Neural progenitor cell (in vitro differentiated cells): ENCODE measurements at regions not wholly inside any gene's neighbourhood (a gene's known extent, or its start where the extent isn't known, plus 50 kb on each side); places are given as distances from the start of the nearest gene placed in this dataset.

Experiments
- DNase-seq: peaks from one replicate; pipeline ENCODE4 v3.0.0-alpha.2; 2016; ENCODE audit warnings: low spot score
- H2AFZ ChIP-seq: fragments of 200-600 bp; sonication (generic); replicated peaks from 2 replicates; pipeline ENCODE4 v1.6.1; 2016; ENCODE audit warnings: antibody characterized with exemption
- H3F3A ChIP-seq: fragments of 200-600 bp; sonication (generic); 2 replicates; pipeline ENCODE4 v1.6.1; 2016; ENCODE audit warnings: antibody characterized with exemption, low read depth
- H3K27ac ChIP-seq: fragments of 200-600 bp; sonication (generic); 2 replicates; pipeline ENCODE4 v1.5.1; 2016; ENCODE audit warnings: mild to moderate bottlenecking
- H3K27me3 ChIP-seq: fragments of 200-600 bp; sonication (generic); 2 replicates; pipeline ENCODE4 v1.6.1; 2016; ENCODE audit warnings: mild to moderate bottlenecking, moderate library complexity
- H3K36me3 ChIP-seq: fragments of 200-600 bp; sonication (generic); 2 replicates; pipeline ENCODE4 v1.5.1; 2016
- H3K4me1 ChIP-seq: fragments of 200-600 bp; sonication (generic); 2 replicates; pipeline ENCODE4 v1.6.1; 2016; ENCODE audit warnings: mixed run types
- H3K4me2 ChIP-seq: fragments of 200-600 bp; sonication (generic); 2 replicates; pipeline ENCODE4 v1.6.1; 2016
- H3K4me3 ChIP-seq: fragments of 200-600 bp; sonication (generic); 2 replicates; pipeline ENCODE4 v1.5.1; 2016
- H3K79me2 ChIP-seq: fragments of 200-600 bp; sonication (generic); 2 replicates; pipeline ENCODE4 v1.6.1; 2016; ENCODE audit warnings: low read depth
- H3K9ac ChIP-seq: fragments of 200-600 bp; sonication (generic); 2 replicates; pipeline ENCODE4 v1.6.1; 2016
- H3K9me3 ChIP-seq: fragments of 200-600 bp; sonication (generic); 2 replicates; pipeline ENCODE4 v1.5.1; 2016; ENCODE audit warnings: low read depth
- H4K20me1 ChIP-seq: fragments of 200-600 bp; sonication (generic); 2 replicates; pipeline ENCODE4 v1.6.1; 2016; ENCODE audit warnings: low read depth
- H3K27ac Mint-ChIP-seq: 3 replicates; pipeline ENCODE4 v1.8.0; 2021; ENCODE audit warnings: mixed read lengths
- H3K27me3 Mint-ChIP-seq: 2 replicates; pipeline ENCODE4 v1.8.0; 2022; ENCODE audit warnings: low read depth, mild to moderate bottlenecking, inconsistent platforms, moderate library complexity, mixed read lengths; ENCODE audit not compliant: insufficient read depth
- H3K36me3 Mint-ChIP-seq: 3 replicates; pipeline ENCODE4 v1.8.0; 2021; ENCODE audit warnings: mixed read lengths
- H3K4me1 Mint-ChIP-seq: 3 replicates; pipeline ENCODE4 v1.8.0; 2021; ENCODE audit warnings: mixed read lengths
- H3K4me3 Mint-ChIP-seq: 3 replicates; pipeline ENCODE4 v1.8.0; 2021; ENCODE audit warnings: mild to moderate bottlenecking, moderate library complexity, mixed read lengths
- H3K9me3 Mint-ChIP-seq: 3 replicates; pipeline ENCODE4 v1.8.0; 2020; ENCODE audit warnings: mixed read lengths
- EZH2 ChIP-seq: fragments of 200-600 bp; sonication (generic); IDR thresholded peaks from 2 replicates; pipeline ENCODE4 v1.6.1; 2017; ENCODE audit warnings: antibody characterized with exemption, mild to moderate bottlenecking, moderate library complexity
- EZH2phosphoT487 ChIP-seq: fragments of 200-600 bp; sonication (generic); IDR thresholded peaks from 2 replicates; pipeline ENCODE4 v1.6.1; 2017; ENCODE audit warnings: antibody characterized with exemption
- TF ChIP-seq, protein P1 (sequence below): fragments of 200-600 bp; sonication (generic); IDR thresholded peaks from 2 replicates; pipeline ENCODE4 v1.5.1; 2017; ENCODE audit warnings: antibody characterized with exemption, mild to moderate bottlenecking

DNA sequence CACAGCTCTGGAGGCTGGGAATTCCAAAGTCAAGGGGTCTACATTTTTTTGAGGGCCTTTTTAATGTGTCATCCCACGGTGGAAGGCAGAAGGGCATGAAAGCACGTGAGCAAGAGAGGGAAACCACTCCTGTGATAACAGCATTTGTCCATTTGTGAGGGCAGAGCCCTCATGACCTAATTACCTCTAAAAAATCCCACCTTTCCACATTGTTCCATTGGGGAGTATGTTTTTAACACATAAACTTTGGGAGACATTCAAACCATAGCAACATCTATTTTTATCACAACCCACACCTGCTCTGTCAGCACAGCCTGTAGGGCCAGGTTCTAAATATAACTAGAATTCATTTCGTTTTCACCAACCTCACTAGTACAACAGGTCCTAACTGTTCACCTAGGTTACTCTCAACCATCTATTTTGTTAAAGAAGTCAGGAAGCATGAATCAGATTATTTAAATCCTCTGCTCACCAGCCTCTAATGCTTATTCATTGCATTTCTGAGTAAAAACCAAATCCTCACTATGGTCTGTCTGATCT lies 92.2 kb upstream of the DPP10 start:
- no peak overlapping the region for H3K4me3 ChIP-seq
- H3K27me3 ChIP-seq = no peaks in the 10 kb centered on the region
- H3K9ac ChIP-seq = no peak overlapping the region
- H3F3A ChIP-seq = no peaks in the 10 kb centered on the region
- Mint-ChIP-seq H3K27me3 (peaks cover 4% of the 10 kb centered on the region), H3K27ac (no peak overlapping the region), H3K4me1 (no peaks in the 10 kb centered on the region), H3K4me3 (no peak overlapping the region), H3K36me3 (no peaks in the 10 kb centered on the region), H3K9me3 (no peaks in the 10 kb centered on the region)
- H3K27ac ChIP-seq = no peak overlapping the region
- no peaks in the 10 kb centered on the region for H3K36me3 ChIP-seq
- no peak overlapping the region for H2AFZ ChIP-seq
- H3K9me3 ChIP-seq = no peaks in the 10 kb centered on the region
- H3K4me1 ChIP-seq = no peaks in the 10 kb centered on the region
- no peak for DNase-seq
- TF ChIP-seq, protein P1, sequence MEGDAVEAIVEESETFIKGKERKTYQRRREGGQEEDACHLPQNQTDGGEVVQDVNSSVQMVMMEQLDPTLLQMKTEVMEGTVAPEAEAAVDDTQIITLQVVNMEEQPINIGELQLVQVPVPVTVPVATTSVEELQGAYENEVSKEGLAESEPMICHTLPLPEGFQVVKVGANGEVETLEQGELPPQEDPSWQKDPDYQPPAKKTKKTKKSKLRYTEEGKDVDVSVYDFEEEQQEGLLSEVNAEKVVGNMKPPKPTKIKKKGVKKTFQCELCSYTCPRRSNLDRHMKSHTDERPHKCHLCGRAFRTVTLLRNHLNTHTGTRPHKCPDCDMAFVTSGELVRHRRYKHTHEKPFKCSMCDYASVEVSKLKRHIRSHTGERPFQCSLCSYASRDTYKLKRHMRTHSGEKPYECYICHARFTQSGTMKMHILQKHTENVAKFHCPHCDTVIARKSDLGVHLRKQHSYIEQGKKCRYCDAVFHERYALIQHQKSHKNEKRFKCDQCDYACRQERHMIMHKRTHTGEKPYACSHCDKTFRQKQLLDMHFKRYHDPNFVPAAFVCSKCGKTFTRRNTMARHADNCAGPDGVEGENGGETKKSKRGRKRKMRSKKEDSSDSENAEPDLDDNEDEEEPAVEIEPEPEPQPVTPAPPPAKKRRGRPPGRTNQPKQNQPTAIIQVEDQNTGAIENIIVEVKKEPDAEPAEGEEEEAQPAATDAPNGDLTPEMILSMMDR = no peak
- TF ChIP-seq EZH2 (no peak), EZH2phosphoT487 (no peak)
- no peaks in the 10 kb centered on the region for H4K20me1 ChIP-seq
- no peak overlapping the region for H3K4me2 ChIP-seq
- H3K79me2 ChIP-seq = no peaks in the 10 kb centered on the region

GRCh38 chr2:114352988-114353387 lies 89.5 kb upstream of the DPP10 start:
- DNase-seq = no peak
- Histone ChIP-seq H3K36me3 (no peaks in the 10 kb centered on the region), H3K9me3 (no peaks in the 10 kb centered on the region), H3K79me2 (no peaks in the 10 kb centered on the region), H3K9ac (no peak overlapping the region), H3K27ac (no peak overlapping the region), H3K4me3 (no peak overlapping the region), H3K4me2 (no peak overlapping the region), H3K27me3 (no peaks in the 10 kb centered on the region), H3K4me1 (no peaks in the 10 kb centered on the region), H3F3A (no peaks in the 10 kb centered on the region), H2AFZ (no peak overlapping the region), H4K20me1 (no peaks in the 10 kb centered on the region)
- no peaks in the 10 kb centered on the region for H3K9me3 Mint-ChIP-seq
- no peaks in the 10 kb centered on the region for H3K36me3 Mint-ChIP-seq
- TF ChIP-seq EZH2phosphoT487 = no peak
- no peak for TF ChIP-seq EZH2
- TF ChIP-seq, protein P1 = no peak
- peaks cover 2% of the 10 kb centered on the region for H3K27me3 Mint-ChIP-seq
- H3K27ac Mint-ChIP-seq = no peak overlapping the region
- no peaks in the 10 kb centered on the region for H3K4me1 Mint-ChIP-seq
- no peak overlapping the region for H3K4me3 Mint-ChIP-seq

DNA sequence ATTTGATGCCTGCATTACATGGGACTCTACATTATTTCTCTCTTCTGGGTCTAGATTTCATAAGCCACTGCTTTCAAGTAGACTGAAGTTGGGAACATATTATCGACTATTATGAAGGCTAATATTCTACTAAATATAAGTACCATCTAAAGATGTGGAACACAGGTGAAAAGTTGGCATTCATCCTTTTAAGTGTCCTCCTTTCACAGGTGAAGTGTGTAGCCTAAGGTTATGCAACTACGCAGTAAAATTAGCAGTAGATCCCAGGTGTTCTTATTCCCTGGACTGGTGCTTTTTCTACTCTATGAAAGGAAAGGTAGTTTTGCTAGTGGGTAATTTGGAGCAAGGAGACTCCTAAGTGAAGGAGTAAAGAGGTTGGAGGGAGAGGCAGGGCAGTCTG lies 88.2 kb upstream of the DPP10 start:
- TF ChIP-seq EZH2phosphoT487 = no peak
- TF ChIP-seq, protein P1 = no peak
- no peak for TF ChIP-seq EZH2
- no peaks in the 10 kb centered on the region for H3K36me3 ChIP-seq
- no peaks in the 10 kb centered on the region for H3K36me3 Mint-ChIP-seq
- no peaks in the 10 kb centered on the region for H3K9me3 ChIP-seq
- no peaks in the 10 kb centered on the region for H3K79me2 ChIP-seq
- H3K27ac Mint-ChIP-seq = no peak overlapping the region
- no peaks in the 10 kb centered on the region for H3K4me1 Mint-ChIP-seq
- no peak overlapping the region for H3K4me2 ChIP-seq
- H4K20me1 ChIP-seq = no peaks in the 10 kb centered on the region
- H3K4me1 ChIP-seq = no peaks in the 10 kb centered on the region
- no peaks in the 10 kb centered on the region for H3F3A ChIP-seq
- H3K27ac ChIP-seq = no peak overlapping the region
- H2AFZ ChIP-seq = no peak overlapping the region
- no peaks in the 10 kb centered on the region for H3K27me3 ChIP-seq
- H3K4me3 Mint-ChIP-seq = no peak overlapping the region
- DNase-seq = no peak
- H3K27me3 Mint-ChIP-seq = no peaks in the 10 kb centered on the region
- H3K9ac ChIP-seq = no peak overlapping the region
- no peak overlapping the region for H3K4me3 ChIP-seq
- H3K9me3 Mint-ChIP-seq = no peaks in the 10 kb centered on the region
